ENCODE measurements at regions not wholly inside any gene's neighbourhood (a gene's known extent, or its start where the extent isn't known, plus 50 kb on each side); places are given as distances from the start of the nearest gene placed in this dataset.

- ATAC-seq: no peak
- TF ChIP-seq TSHZ2 (CRISPR knock-in tag; IDR thresholded peaks at IDR 0.05) (no peak), GLIS3 (CRISPR knock-in tag; IDR thresholded peaks at IDR 0.05) (no peak), ISL1 (CRISPR knock-in tag; IDR thresholded peaks at IDR 0.05) (no peak)
Measured at GRCh38 chr10:61612450-61612849, 50.3 kb upstream of the CABCOCO1 start.

GRCh38 chr10:61612009-61612408, 50.7 kb upstream of the CABCOCO1 start:
- no peak for TF ChIP-seq CSDC2 (CRISPR knock-in tag; IDR thresholded peaks at IDR 0.05)
- no peak for TF ChIP-seq ZFP3 (CRISPR knock-in tag; IDR thresholded peaks at IDR 0.05)
- no peak for TF ChIP-seq TCF4 (CRISPR knock-in tag; IDR thresholded peaks at IDR 0.05; ENCODE audit: borderline replicate concordance)
- no peak for TF ChIP-seq PATZ1 (CRISPR knock-in tag; IDR thresholded peaks at IDR 0.05; ENCODE audit: borderline replicate concordance)
- TF ChIP-seq ZNF70 (CRISPR knock-in tag; IDR thresholded peaks at IDR 0.05): no peak
- no peak for TF ChIP-seq ZC3H10 (CRISPR knock-in tag; IDR thresholded peaks at IDR 0.05)
- TF ChIP-seq CREB5 (CRISPR knock-in tag; IDR thresholded peaks at IDR 0.05; ENCODE audit: low read depth): no peak
- ATAC-seq: no peak

GRCh38 chr10:61609701-61610100, 53.0 kb upstream of the CABCOCO1 start:
- TF ChIP-seq ISL1 (CRISPR knock-in tag; IDR thresholded peaks at IDR 0.05): peak; percentile 98
- TF ChIP-seq RARB (CRISPR knock-in tag; IDR thresholded peaks at IDR 0.05): no peak
- no peak for TF ChIP-seq TOX (CRISPR knock-in tag; IDR thresholded peaks at IDR 0.05; ENCODE audit: borderline replicate concordance)
- TF ChIP-seq PPARA (CRISPR knock-in tag; IDR thresholded peaks at IDR 0.05; ENCODE audit: borderline replicate concordance): no peak
- TF ChIP-seq ZC3H10 (CRISPR knock-in tag; IDR thresholded peaks at IDR 0.05): no peak
- TF ChIP-seq OSR1 (CRISPR knock-in tag; IDR thresholded peaks at IDR 0.05): no peak
- no peak for TF ChIP-seq BACH2 (CRISPR knock-in tag; IDR thresholded peaks at IDR 0.05; ENCODE audit: borderline replicate concordance)
- 0 out of 2 replicates have a peak, but pooled peaks have one; percentile 77 for TF ChIP-seq TSHZ2 (CRISPR knock-in tag; IDR thresholded peaks at IDR 0.05)
- TF ChIP-seq ZNF565 (CRISPR knock-in tag; conservative IDR thresholded peaks at IDR 0.05; ENCODE audit: low read depth): no peak
- no peak for TF ChIP-seq ZFP30 (CRISPR knock-in tag; IDR thresholded peaks at IDR 0.05)
- TF ChIP-seq POU6F1 (CRISPR knock-in tag; IDR thresholded peaks at IDR 0.05; ENCODE audit: borderline replicate concordance, low read depth): no peak
- no peak for TF ChIP-seq ARNTL (CRISPR knock-in tag; IDR thresholded peaks at IDR 0.05; ENCODE audit: borderline replicate concordance, low read depth)
- TF ChIP-seq TCF4 (CRISPR knock-in tag; IDR thresholded peaks at IDR 0.05; ENCODE audit: borderline replicate concordance): peak; percentile 55; the same call in 1 of the 2 replicates
- ATAC-seq: peak; percentile 85
